Dedifferentiated amniotic fluid mesenchymal stem cell (primary cell): ENCODE measurements at regions not wholly inside any gene's neighbourhood (a gene's known extent, or its start where the extent isn't known, plus 50 kb on each side); places are given as distances from the start of the nearest gene placed in this dataset.
"Not testable (repeated sequence)": the region's sequence is repeated elsewhere in the genome, so short reads cannot be mapped to it uniquely, and the experiment has no call there.

Source experiments
- DNase-seq: peaks from one replicate; pipeline ENCODE4 v3.0.0-alpha.2; 2016; ENCODE audit errors: extremely low spot score

- no peak for DNase-seq
These were observed 280.2 kb upstream of the GALNTL6 start for GRCh38 chr4:171532968-171533367.

DNA sequence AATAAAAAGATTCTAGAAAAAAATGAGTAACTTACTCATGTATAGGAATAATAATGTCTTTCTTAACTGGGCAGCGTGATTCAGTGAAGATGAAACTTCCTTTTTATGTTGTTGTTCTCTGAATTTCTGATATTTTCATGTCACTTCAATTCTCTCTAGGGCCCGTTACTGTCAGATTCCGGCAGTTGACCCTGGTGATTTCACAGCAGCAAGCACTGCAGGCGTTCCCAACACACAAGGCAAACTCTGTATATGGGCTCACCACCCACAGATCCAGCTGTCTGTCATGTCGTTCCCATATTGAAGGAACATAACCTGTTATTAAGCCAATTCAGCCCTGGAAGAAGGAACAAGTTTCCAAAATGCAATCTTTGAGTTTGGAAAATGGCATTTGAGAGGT, 288.3 kb upstream of the GALNTL6 start:
- DNase-seq, result no peak

- DNase-seq, result no peak
These were observed 291.5 kb upstream of the GALNTL6 start for GRCh38 chr4:171521726-171522125.

GRCh38 chr4:171519457-171519856, 293.7 kb upstream of the GALNTL6 start:
- DNase-seq, result no peak

GRCh38 chr4:171517883-171518282, 295.3 kb upstream of the GALNTL6 start:
- DNase-seq, result no peak

GRCh38 chr4:171516694-171517093, 296.5 kb upstream of the GALNTL6 start:
- DNase-seq, result no peak

- DNase-seq, result peak; percentile 33
These were observed 328.5 kb upstream of the GALNTL6 start for GRCh38 chr4:171484681-171485080.

GRCh38 chr4:171478181-171478580, 335.0 kb upstream of the GALNTL6 start:
- DNase-seq, result peak; percentile 10

DNA sequence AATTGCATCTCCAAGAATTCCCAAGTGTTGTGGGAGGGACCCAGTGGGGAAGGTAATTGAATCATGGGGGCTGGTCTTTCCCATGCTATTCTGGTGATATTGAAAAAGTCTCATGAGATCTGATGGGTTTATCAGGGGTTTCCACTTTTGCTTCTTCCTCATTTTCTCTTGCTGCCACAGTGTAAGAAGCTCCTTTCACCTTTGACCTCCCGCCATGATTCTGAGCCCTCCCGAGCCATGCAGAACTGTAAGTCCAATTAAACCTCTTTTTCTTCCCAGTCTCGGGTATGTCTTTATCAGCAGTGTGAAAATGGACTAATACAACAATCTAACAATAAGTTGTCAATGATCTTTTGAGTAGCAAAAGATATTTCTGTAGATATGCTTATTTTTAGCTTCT, 338.1 kb upstream of the GALNTL6 start:
- DNase-seq, result not testable (repeated sequence)

- no peak for DNase-seq
These were observed 340.0 kb upstream of the GALNTL6 start for GRCh38 chr4:171473155-171473554.

- DNase-seq, result no peak
These were observed 341.0 kb upstream of the GALNTL6 start for GRCh38 chr4:171472230-171472629.

GRCh38 chr4:171464499-171464898, 348.7 kb upstream of the GALNTL6 start:
- no peak for DNase-seq

DNA sequence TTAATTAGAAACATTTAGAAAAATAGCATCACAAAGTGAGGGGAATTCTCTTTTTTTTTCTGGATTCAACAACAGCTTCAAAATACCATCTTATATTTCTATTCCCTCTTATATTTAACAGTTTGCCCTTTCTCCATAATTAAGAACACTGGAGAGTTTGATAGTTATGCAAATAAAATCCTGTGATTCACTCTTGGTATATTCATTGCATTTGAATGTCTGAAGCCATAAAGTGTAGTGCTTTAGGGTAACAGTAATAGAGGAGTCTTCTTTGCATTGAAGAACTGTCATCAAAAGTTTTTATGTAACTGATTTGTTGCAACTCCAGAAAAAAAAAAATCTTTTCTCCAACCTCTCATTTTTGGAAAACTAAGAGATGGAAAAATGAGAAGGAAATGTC, 352.0 kb upstream of the GALNTL6 start:
- no peak for DNase-seq

- peak; percentile 8 for DNase-seq
These were observed 364.2 kb upstream of the GALNTL6 start for GRCh38 chr4:171448919-171449481.

GRCh38 chr4:171448358-171448757, 364.8 kb upstream of the GALNTL6 start:
- peak; percentile 10 for DNase-seq

DNA sequence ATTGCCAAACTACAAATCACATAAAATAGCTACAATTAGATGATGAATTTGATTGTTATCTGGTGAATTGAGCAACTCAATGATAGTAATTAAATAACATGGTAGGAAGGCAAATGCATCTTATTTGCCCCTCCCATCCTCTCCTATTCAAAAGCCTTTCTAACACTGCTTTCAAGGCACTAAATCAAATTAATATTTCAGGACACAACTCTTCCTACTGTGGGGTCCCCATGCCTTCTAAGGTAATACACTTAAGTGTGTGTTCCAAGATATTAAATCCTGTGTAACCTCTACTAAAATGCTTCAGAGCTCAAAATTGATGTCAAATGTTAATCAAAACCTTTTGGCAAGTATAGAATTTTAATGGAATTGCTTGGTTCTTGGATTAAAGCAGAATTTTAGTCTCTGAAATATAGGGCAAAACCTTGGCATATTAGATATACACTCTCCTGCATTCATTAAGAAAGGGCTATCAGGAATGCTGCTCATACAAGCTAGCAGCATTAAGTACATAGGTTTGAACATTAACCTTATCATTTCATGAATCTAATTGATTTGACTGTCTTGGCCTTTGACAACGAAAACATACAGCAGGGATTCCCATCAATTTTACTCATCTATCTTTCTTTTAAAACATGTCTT, 371.8 kb upstream of the GALNTL6 start:
- DNase-seq, result peak; percentile 9

DNA sequence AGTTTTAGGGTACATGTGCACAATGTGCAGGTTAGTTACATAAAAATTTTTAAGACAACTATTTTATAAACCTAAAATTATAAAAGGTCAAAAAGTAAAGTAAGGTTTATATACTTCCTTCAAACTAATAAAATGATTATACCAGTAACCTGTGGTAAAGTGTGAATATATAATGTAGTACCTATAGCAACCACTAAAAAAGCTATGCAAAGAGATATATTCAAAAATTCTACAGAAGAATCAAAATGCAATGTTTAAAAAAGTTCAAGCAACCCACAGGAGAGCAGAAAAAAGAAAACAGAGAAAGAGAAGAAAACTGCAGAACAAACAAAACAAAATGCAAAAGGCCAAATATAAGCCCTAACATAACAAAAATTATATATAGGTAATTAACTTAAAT, 379.5 kb upstream of the GALNTL6 start:
- DNase-seq, result peak; percentile 3

- DNase-seq, result peak; percentile 8
These were observed 380.7 kb upstream of the GALNTL6 start for GRCh38 chr4:171432536-171432935.

DNA sequence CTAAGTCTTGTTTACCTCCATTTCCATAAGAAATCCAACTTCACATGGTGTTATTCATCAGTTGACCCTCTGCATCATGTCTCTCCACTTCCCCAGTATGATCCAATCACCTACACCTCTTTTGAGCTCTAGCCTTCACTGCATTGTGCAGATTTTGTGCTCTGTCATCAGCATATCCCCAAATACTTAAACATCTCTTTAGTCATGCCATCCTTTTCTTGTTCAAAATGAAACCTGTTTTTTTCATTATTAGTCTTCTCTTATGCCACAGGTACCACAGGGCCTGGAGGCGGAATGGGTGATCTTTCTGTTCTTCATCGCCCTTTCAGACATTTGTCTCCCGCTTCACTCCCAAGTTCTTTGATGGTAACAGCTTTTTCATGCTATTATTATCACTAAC, 382.7 kb upstream of the GALNTL6 start:
- DNase-seq, result peak; percentile 8

GRCh38 chr4:171397175-171397574, 416.0 kb upstream of the GALNTL6 start:
- no peak for DNase-seq

DNA sequence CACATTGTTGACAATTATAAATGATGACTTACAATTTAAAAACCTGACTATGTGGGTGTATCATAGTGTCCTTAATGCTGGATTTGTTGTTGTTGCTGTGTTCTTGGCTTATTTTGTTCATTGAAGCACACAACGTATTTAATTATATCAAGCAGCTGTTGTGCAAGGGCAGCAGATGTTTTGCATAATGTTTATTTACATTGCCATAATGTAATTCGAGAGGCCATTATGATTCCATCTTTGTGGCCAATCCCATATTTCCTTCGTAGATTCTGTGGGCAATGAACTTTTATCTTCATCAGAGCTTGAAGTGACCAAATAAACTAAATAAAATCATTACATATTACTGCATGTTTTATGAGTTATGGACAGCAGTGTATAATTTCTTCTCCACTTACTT, 422.6 kb upstream of the GALNTL6 start:
- DNase-seq, result peak; percentile 34

DNA sequence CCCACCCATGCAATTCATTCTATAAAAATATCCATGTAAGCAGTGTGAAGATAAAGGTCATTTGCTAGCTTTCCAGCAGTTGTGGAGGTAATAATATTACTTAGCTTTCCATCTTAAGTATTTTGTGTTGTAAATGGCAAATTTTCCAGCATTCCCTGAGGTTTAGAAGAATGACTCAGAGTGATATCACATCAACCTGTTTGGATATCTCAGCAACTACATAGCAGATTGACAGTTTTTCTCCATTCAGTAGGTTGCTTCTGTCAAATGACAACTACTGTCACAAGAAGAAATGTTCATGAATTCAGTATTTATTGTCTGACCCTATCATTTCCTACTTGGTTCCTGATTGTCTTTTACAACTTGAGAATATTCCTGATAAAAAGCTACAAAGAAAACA, 434.9 kb upstream of the GALNTL6 start:
- DNase-seq, result no peak

GRCh38 chr4:171376724-171377123, 436.5 kb upstream of the GALNTL6 start:
- DNase-seq, result no peak

DNA sequence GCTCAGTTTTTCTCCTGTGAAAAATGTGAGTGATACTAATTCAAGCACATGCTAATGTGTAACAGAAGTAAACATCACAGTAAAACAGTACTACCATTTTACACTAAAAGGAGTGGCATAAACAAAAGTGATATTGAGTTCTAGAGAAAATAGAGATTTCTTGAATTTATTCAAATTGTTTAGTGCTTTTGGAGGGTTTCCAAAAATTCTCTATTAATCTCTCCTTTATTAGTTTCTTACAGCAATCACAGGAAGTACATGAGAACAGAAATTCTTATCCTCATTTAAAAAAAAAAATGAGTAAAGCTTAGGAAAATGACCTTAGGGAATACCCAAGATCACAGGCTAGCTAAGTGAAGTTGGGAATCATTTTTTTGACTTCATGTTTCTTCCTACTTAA, 459.7 kb upstream of the GALNTL6 start:
- DNase-seq, result no peak
